Common myeloid progenitor, CD34-positive (primary cell): ENCODE measurements at regions not wholly inside any gene's neighbourhood (a gene's known extent, or its start where the extent isn't known, plus 50 kb on each side); places are given as distances from the start of the nearest gene placed in this dataset.
A peak's percentile ranks its signal among the peaks of the same experiment; 100 is the strongest.

Source experiments
- CTCF ChIA-PET: fragments of 350-600 bp; sonication (Branson Sonifier 250); formaldehyde crosslinking; loops from one replicate; lab custom pipeline; 2021; ENCODE audit warnings: antibody characterized with exemption; lab: Charles Lee
- POLR2A ChIA-PET: fragments of 350-600 bp; sonication (Branson Sonifier 250); formaldehyde crosslinking; loops from one replicate; lab custom pipeline; 2021; ENCODE audit warnings: antibody characterized with exemption; lab: Charles Lee
- DNase-seq, 3 donors: peaks; one replicate each; pipeline versions ENCODE4 v3.0.0 to v3.0.0-alpha.2; 2013
- H3K27ac ChIP-seq, 2 experiments: 1 replicate in 1 of 2; 2 replicates in 1 of 2; pipeline ENCODE4 v1.7.0; 2013; ENCODE audit warnings: inconsistent platforms in 2 of 2, low read length in 2 of 2, mild to moderate bottlenecking in 2 of 2, low read depth in 1 of 2, moderate library complexity in 1 of 2; ENCODE audit not compliant: severe bottlenecking in 2 of 2, insufficient read depth in 1 of 2, poor library complexity in 1 of 2
- H3K27me3 ChIP-seq, 5 experiments: replicated peaks in 2 of 5; 1 replicate in 3 of 5; 2 replicates in 2 of 5; pipeline versions ENCODE4 v1.6.1 to v1.7.0; 2013; ENCODE audit warnings: low read length in 4 of 5, mild to moderate bottlenecking in 2 of 5, moderate library complexity in 2 of 5, inconsistent platforms in 1 of 5; ENCODE audit not compliant: insufficient read depth in 5 of 5, control insufficient read depth in 4 of 5
- H3K36me3 ChIP-seq, 4 experiments: 1 replicate in 2 of 4; 2 replicates in 2 of 4; pipeline versions ENCODE4 v1.6.1 to v1.7.0; 2013; ENCODE audit warnings: low read length in 3 of 4, control low read depth in 1 of 4, mild to moderate bottlenecking in 1 of 4; ENCODE audit not compliant: control insufficient read depth in 4 of 4, insufficient read depth in 4 of 4
- H3K4me1 ChIP-seq, 4 experiments: 1 replicate in 3 of 4; 2 replicates in 1 of 4; pipeline versions ENCODE4 v1.6.1 to v1.7.1; 2013; ENCODE audit warnings: low read length in 3 of 4, mild to moderate bottlenecking in 3 of 4, control low read depth in 1 of 4, inconsistent platforms in 1 of 4, moderate library complexity in 1 of 4; ENCODE audit not compliant: control insufficient read depth in 4 of 4, insufficient read depth in 4 of 4; ENCODE audit errors: control extremely low read depth in 1 of 4
- H3K4me3 ChIP-seq, 7 experiments: 1 replicate in 4 of 7; 2 replicates in 3 of 7; pipeline versions ENCODE4 v1.5.1 to v1.7.0; 2013; ENCODE audit warnings: mild to moderate bottlenecking in 7 of 7, low read length in 6 of 7, moderate library complexity in 6 of 7, inconsistent platforms in 2 of 7, low read depth in 2 of 7, control low read depth in 1 of 7; ENCODE audit not compliant: insufficient read depth in 4 of 7, control insufficient read depth in 1 of 7; ENCODE audit errors: extremely low read depth in 1 of 7
- H3K9me3 ChIP-seq, 5 experiments: 1 replicate in 4 of 5; 2 replicates in 1 of 5; pipeline versions ENCODE4 v1.6.1 to v1.7.1; 2013; ENCODE audit warnings: low read length in 4 of 5, mild to moderate bottlenecking in 2 of 5, inconsistent platforms in 1 of 5, low read depth in 1 of 5, moderate library complexity in 1 of 5; ENCODE audit not compliant: control insufficient read depth in 4 of 5, insufficient read depth in 2 of 5; ENCODE audit errors: control extremely low read depth in 1 of 5
- WGBS: methylation state at CpG from one replicate; pipeline ENCODE4 v1.1.5; 2013; ENCODE audit not compliant: insufficient coverage; 5-methylcytosine and 5-hydroxymethylcytosine counted together

- no peak overlapping the region for H3K27ac ChIP-seq
- DNase-seq = no peak
- no peak overlapping the region for H3K4me3 ChIP-seq
- peaks cover 0 to 2% (median 0%) of the 10 kb centered on the region in 5 experiments for H3K27me3 ChIP-seq
- WGBS = 94% methylated on average over 6 of the region's 8 CpGs
- CTCF ChIA-PET = no interaction called here
- no peaks in the 10 kb centered on the region for H3K36me3 ChIP-seq
- POLR2A ChIA-PET = no interaction called here
- H3K4me1 ChIP-seq = no peaks in the 10 kb centered on the region
- no peaks in the 10 kb centered on the region for H3K9me3 ChIP-seq
Observed at GRCh38 chr4:24131954-24132673, 242.3 kb upstream of the PPARGC1A start.

GRCh38 chr4:24130637-24131036, 240.8 kb upstream of the PPARGC1A start:
- DNase-seq = peak in 1 of 3 donors; percentile 2
- Histone ChIP-seq H3K27me3 (peaks cover 0 to 2% (median 0%) of the 10 kb centered on the region in 5 experiments), H3K36me3 (no peaks in the 10 kb centered on the region), H3K4me1 (no peaks in the 10 kb centered on the region), H3K27ac (no peak overlapping the region), H3K9me3 (no peaks in the 10 kb centered on the region), H3K4me3 (no peak overlapping the region)
- POLR2A ChIA-PET = no interaction called here
- 39% methylated on average over 3 of the region's 3 CpGs for WGBS
- CTCF ChIA-PET = no interaction called here

- H3K36me3 ChIP-seq = no peaks in the 10 kb centered on the region
- no peak overlapping the region for H3K4me3 ChIP-seq
- no peak for DNase-seq
- H3K9me3 ChIP-seq = no peaks in the 10 kb centered on the region
- ChIA-PET CTCF (no interaction called here), POLR2A (no interaction called here)
- 98% methylated on average over 5 of the region's 5 CpGs for WGBS
- H3K4me1 ChIP-seq = no peaks in the 10 kb centered on the region
- H3K27ac ChIP-seq = no peak overlapping the region
- H3K27me3 ChIP-seq = no peaks in the 10 kb centered on the region
Observed at GRCh38 chr4:24126776-24127175, 236.9 kb upstream of the PPARGC1A start.

GRCh38 chr4:24121395-24122175, 231.7 kb upstream of the PPARGC1A start:
- WGBS = 80% methylated on average over 12 of the region's 15 CpGs
- Histone ChIP-seq H3K27me3 (no peaks in the 10 kb centered on the region), H3K4me1 (no peaks in the 10 kb centered on the region), H3K9me3 (no peaks in the 10 kb centered on the region), H3K27ac (no peak overlapping the region), H3K36me3 (no peaks in the 10 kb centered on the region), H3K4me3 (no peak overlapping the region)
- ChIA-PET CTCF (no interaction called here), POLR2A (interaction anchor here (0.5 kb wide), 1 partner anchor 17 kb away, joined by 3 read pairs; no protein-coding TSS in a partner anchor)
- no peak for DNase-seq

GRCh38 chr4:24117975-24118374, 228.1 kb upstream of the PPARGC1A start:
- no peaks in the 10 kb centered on the region for H3K27me3 ChIP-seq
- no peak for DNase-seq
- POLR2A ChIA-PET = no interaction called here
- CTCF ChIA-PET = no interaction called here
- H3K36me3 ChIP-seq = no peaks in the 10 kb centered on the region
- WGBS = 80% methylated on average over 8 of the region's 8 CpGs
- H3K4me3 ChIP-seq = no peak overlapping the region
- H3K9me3 ChIP-seq = no peaks in the 10 kb centered on the region
- no peaks in the 10 kb centered on the region for H3K4me1 ChIP-seq
- H3K27ac ChIP-seq = no peak overlapping the region

GRCh38 chr4:24116107-24116506, 226.3 kb upstream of the PPARGC1A start:
- no peak overlapping the region for H3K27ac ChIP-seq
- no peaks in the 10 kb centered on the region for H3K4me1 ChIP-seq
- no peak overlapping the region for H3K4me3 ChIP-seq
- H3K9me3 ChIP-seq = no peaks in the 10 kb centered on the region
- H3K36me3 ChIP-seq = no peaks in the 10 kb centered on the region
- 89% methylated on average over 1 of the region's 3 CpGs for WGBS
- ChIA-PET POLR2A (no interaction called here), CTCF (no interaction called here)
- no peak for DNase-seq
- H3K27me3 ChIP-seq = no peaks in the 10 kb centered on the region

- 98% methylated on average over 6 of the region's 8 CpGs for WGBS
- ChIA-PET CTCF (no interaction called here), POLR2A (no interaction called here)
- H3K4me1 ChIP-seq = no peaks in the 10 kb centered on the region
- no peak overlapping the region for H3K27ac ChIP-seq
- H3K4me3 ChIP-seq = no peak overlapping the region
- H3K9me3 ChIP-seq = no peaks in the 10 kb centered on the region
- no peaks in the 10 kb centered on the region for H3K27me3 ChIP-seq
- no peaks in the 10 kb centered on the region for H3K36me3 ChIP-seq
- no peak for DNase-seq
Observed at GRCh38 chr4:24114919-24115500, 225.2 kb upstream of the PPARGC1A start.
